Panc1 (cell line): ENCODE measurements at regions not wholly inside any gene's neighbourhood (a gene's known extent, or its start where the extent isn't known, plus 50 kb on each side); places are given as distances from the start of the nearest gene placed in this dataset.

Source experiments
- CTCF ChIP-seq: fragments of 450-650 bp; IDR thresholded peaks from 2 replicates; pipeline ENCODE4 v1.5.1; 2017; ENCODE audit warnings: mild to moderate bottlenecking
- POLR2AphosphoS5 ChIP-seq: IDR thresholded peaks from 2 replicates; pipeline ENCODE4 v1.6.1; 2012; ENCODE audit warnings: mild to moderate bottlenecking, low read depth, low read length, moderate library complexity
- REST ChIP-seq, 2 experiments: IDR thresholded peaks; 2 replicates each; pipeline ENCODE4 v1.6.1; 2011 to 2012; ENCODE audit warnings: low read depth in 2 of 2, control low read depth in 1 of 2, low read length in 1 of 2, mild to moderate bottlenecking in 1 of 2, moderate library complexity in 1 of 2; ENCODE audit not compliant: insufficient read depth in 1 of 2
- SIN3A ChIP-seq: IDR thresholded peaks from 2 replicates; pipeline ENCODE4 v1.6.1; 2012; ENCODE audit warnings: low read depth, mild to moderate bottlenecking, low read length, moderate library complexity, borderline replicate concordance; ENCODE audit not compliant: insufficient read depth
- TCF7L2 ChIP-seq: IDR thresholded peaks from 2 replicates; pipeline ENCODE4 v1.6.1; 2011; ENCODE audit warnings: mild to moderate bottlenecking, low read depth, low read length, inconsistent platforms

- TF ChIP-seq CTCF (no peak), REST (IDR thresholded peaks at IDR 0.05; ENCODE audit: insufficient read depth in 1 of 2, low read depth in 2 of 2, low read length in 1 of 2) (no peak), POLR2AphosphoS5 (no peak), TCF7L2 (no peak), SIN3A (no peak)
These were observed 317.1 kb downstream of the ARRDC4 start for GRCh38 chr15:98277602-98278001.
